HG02571 (cell line): ENCODE measurements at regions not wholly inside any gene's neighbourhood (a gene's known extent, or its start where the extent isn't known, plus 50 kb on each side); places are given as distances from the start of the nearest gene placed in this dataset.

Experiments used
- ATAC-seq: cut with Tn5 transposase; IDR thresholded peaks from one replicate; pipeline ENCODE4 v1.9.1; 2021; ENCODE audit warnings: mild to moderate bottlenecking, moderate library complexity; ENCODE audit not compliant: unreplicated experiment

DNA sequence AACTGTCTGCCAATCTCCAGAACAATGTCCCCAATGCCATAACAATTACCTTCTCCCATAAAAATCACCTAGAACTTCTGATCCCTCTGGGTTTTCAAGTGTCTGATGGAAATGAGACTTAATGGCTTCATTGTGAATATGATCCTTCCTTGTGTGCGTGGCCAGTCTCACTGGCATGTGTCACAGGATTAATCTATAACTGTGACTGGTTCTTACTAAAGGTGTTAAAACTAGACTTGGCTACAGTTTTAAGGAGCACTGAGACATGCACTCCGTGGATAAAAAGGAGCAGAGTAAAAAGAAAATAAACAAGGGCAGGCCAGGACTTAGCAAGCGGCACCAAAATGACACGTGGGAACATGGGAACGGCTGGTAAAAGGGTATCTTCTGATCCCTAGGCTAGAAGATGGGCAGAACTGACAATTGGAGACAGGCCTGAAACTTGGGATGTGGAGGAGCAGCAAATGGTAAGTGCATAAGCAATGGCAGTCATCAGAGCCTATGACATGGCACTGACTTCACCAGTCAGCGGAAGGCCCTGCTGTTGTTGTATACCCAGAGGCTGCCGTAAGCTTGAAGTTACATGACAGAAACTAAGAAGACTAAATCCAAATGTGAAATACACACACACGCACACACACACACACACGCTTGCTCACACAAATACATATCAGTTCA is 256.6 kb upstream of the NOCT start:
- ATAC-seq: no peak

DNA sequence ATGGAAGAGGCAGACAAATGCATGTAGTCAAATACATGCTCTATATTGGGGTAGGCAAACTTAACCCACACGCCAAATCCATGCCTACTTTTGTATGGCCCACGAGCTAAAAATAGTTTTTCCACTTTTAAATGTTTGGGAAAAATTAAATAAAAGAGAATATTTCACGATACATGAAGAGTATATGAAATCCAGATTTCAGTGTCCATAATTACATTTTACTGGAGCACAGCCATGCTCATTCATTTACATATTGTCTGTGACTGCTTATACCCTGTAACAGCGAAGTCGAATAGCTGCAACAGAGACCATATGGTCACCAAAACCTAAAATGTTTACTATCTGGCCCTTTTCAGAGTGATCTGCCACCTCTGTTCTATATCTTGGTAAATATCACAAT is 257.4 kb upstream of the NOCT start:
- ATAC-seq: no peak

DNA sequence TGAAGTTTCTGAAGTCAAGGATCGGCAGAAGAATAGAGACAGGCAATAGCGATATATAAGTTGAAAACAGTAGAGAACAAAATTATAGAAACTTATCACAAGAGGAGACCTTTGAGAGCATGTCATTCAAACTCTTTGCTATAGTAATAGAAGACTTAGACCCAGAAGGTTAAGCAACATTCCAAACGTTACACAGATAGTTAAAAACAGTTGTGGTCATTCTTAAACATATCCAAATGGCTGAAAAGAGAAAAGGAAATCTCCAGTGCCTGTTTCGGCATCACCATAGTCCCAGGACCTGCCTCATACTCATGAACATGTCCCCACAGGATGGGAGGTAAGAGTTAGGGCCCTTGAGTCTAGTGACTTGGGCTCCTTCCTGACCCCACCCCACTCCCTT is 258.1 kb upstream of the NOCT start:
- ATAC-seq: no peak

DNA sequence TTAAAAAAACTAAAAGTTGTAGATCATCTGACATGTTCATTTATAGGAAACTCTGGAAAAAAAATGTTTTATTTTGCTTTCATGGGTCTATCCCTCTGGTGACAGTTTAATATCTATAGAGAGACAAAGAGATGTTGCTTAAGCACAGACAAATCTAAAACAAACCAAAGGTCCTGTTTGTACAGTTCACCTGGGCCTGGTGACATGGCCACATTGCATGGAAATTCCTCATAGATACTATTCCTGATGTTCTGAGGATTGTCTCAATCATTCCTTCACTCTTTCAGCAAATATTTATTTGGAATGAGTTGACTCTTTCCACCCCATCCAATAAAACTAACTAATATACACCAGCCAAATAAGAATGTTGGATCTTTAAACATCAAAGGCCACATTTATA is 259.1 kb upstream of the NOCT start:
- ATAC-seq: no peak

DNA sequence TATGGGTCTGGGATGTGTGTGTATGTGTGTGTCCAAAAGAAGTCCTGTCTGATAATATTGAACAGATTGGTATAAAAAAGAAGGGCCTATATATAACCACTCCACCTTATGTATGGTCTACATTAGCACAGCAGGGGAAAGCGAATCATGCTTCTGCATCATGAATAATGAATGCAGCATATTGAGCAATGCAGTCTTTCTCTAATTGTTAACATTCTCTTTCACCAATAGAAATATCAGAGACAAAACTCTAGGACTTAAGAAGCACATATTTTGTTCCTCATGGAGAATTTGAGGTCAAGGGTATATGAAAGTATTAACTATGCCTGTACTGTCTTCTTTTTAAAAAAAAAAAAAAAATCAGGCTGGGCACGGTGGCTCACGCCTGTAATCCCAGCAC is 264.3 kb upstream of the NOCT start:
- no peak for ATAC-seq

DNA sequence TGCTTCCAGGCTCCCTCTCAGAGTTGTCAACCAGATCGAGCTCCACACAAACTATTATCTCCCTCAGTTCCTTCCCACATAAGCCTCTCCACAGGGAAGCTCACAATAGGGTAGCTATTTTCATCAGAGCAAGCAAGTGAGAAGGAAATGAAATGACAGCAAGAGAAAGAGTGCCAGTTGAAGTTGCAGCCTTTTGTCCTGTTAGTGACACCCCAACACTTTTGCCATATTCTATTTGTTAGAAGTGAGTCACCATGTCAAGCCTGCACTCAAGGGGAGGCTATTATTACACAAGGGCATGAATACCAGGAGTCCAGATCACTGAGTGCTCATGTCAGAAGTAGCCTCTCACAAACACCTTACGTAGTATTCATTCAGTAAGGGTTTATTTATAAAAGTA is 266.3 kb upstream of the NOCT start:
- ATAC-seq: no peak

DNA sequence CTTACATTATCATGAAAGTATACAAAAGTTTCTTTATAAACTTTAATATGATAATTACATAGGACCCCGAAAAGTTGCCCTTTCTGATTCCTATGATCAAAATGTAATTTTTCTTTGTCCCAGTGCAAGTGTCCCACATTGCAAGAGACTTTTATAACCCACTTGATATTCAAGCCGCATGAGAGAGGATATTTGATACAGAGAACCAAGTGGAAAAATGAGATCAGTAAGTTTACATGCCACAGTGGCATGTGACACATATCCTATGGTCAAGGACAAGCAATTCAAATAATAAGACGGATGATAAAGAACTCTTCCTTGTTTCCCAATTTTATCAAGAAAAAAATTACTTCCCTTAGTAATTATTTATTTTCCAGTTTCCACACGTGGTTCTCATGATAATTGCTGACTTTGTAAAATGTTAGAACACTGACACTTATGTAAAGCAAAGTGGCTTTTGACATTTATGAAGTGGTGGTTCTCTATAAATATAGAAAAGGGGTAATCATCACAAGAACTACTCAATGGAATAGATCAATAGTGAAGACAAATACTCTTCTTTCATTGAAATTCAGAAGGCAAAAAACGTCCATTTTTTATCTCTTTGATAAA is 273.7 kb upstream of the NOCT start:
- ATAC-seq: no peak

DNA sequence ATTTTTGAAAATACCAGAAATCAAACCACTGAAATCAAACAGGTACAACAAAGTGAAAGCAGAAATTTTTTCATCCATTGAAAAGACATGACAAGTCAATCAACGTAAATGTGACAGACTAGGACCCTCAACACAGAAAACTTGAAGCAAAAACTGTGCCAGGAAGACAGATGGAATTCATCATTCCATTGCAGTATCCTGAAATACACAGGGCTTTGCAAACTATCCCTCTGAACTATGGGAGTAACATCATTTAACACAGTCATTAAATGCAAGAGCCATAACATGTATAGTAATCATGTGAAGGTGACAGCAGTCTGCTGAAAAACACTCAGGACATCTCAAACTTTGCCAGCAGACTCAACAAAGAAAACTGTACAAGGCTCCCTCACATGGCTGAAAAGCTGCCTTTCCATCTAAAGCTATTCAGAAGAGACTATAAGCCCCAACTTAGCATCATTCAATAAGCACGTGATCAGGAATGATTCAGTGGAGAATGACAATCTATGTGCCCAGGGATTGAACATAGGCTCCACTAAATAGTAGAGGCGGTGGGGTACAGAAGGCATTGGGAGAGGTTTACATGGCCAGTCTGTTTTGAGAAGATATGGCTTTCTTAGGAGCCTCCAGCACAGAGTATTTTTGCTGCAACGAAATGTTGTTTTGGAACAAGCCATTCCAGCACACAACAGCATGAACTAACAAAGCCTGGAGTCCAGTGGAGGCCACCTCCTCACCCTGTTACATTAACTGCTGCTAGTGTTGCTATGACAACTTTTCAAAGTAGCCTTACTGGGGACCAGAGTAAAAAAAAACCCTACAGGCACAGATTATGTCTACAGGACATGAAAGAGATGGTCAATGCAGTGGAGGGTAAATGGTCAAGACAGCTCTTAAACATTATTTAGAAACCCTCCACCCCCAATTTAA is 274.5 kb upstream of the NOCT start:
- no peak for ATAC-seq

DNA sequence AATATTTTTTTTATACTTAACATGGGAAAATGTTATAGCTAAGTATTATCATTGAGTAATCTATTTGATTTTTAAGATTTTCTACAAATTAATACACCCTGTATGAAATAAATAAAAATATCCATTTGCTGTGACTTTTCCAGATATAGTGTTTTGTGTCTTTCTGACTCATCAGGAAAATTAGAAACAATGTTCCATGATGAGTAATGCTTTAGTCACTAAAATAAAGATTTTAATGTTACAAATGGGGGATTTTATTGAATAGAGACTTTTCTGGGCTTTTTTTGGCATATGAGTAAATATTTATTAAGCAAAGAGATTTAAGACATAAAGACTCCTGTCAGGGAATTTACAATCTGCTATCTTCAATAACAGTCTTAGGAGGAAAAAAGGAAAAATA is 279.2 kb upstream of the NOCT start:
- ATAC-seq: no peak

DNA sequence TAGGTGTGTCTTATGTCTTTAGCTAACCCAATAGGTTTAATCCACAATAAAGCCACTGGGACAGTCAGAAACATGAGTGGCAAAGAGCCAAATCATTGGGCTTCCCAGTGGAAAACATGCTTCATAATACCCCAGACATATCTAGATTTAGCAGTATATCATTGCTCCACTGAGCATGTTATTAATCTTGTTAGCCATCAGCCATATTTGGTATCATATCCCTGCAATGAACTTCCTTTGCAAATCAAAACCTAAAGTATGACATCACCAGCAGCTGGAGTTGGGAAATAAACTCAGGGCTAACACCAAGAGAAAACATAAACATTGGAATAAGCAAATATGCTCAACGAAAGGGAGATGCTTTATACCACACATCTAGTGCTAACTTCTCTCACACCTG is 280.8 kb upstream of the NOCT start:
- no peak for ATAC-seq

DNA sequence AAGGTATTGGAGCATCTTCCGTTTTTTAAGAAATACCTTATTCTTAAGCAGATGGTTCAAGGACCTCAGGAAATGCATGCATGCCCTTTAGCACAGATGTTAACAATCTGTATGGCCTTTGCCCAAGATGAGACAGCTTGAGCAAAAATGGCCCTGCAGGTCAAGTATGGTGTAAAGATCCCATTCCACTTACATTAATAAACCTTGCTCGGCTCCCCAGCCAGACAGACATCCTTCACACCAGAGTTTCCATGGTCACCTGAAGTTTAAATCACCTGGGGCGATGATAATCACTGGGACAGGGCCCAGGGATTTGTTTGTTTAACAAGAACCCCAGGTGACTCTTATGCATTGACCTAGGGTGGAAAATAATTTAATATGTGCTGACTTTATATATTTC is 287.0 kb upstream of the NOCT start:
- ATAC-seq: no peak

DNA sequence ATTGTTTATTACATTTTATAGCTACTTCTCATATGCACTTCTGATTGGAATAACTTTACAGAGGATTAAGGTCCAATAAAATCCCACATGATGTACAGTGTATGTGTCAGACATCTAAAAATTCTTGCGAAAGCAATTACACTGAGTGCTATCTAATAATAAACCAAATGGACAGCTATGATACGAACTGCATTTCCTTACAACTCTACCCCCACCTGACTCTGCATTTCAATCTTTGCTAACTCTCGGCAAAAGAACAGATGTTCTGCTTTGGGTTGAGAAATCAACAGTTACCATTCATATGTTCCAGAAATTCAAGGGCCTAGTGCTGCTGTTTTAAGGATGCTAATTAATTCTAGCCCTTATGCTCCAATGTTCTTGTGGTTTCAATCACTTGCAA is 287.9 kb upstream of the NOCT start:
- no peak for ATAC-seq

DNA sequence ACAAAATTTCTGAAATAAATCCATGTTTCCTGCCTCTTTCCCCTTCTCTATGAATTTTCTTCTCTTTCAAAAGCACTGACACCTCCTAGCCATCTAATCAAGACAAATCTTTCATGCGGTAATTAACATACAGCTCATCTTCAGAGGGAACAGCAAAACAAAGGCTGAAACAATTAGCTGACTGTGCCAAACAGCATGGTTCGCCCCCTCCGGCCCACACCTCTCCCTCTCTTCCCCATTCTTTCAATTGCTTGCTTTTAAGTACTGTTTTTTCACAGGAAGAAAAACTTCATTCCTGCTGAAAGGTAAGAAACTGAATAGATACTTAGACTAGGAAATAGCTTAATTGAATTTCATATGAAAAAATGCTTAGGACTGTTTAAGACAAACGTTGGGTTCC is 291.1 kb upstream of the NOCT start:
- no peak for ATAC-seq

DNA sequence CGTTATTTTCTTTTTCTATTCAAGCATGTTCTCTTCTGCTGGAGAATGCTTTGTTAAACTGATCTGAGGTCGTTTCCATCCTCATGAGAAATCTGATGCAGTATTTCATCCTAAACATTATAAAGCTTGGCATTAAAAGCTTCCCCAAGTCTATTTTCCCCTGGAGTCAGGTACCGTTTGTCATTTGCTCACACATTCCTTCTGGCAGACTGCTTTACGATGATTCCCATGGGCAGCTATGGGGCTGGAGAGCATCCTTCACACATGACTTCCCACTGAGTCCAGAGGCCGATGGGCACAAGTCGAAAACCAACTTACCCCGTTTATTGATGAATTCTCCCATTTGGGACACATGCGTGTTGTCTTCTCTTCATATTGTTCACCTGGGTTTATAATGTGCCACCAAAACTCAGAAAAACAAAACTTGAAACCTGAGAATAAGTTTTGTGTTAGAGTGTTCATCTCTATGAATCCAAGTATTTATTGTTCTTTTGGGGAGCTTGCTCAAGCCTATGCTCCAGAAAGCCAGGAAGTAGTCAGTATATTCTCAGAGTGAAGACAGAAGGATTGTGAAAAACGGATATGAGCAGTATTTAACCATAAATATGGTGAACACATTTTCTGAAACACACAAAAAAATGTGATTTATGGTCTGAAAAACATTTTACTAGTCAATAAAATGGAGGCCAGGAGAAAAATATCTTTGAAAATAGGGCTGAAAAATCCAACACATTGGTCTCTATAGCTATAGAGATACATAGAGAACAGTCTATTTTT is 298.8 kb upstream of the NOCT start:
- no peak for ATAC-seq

DNA sequence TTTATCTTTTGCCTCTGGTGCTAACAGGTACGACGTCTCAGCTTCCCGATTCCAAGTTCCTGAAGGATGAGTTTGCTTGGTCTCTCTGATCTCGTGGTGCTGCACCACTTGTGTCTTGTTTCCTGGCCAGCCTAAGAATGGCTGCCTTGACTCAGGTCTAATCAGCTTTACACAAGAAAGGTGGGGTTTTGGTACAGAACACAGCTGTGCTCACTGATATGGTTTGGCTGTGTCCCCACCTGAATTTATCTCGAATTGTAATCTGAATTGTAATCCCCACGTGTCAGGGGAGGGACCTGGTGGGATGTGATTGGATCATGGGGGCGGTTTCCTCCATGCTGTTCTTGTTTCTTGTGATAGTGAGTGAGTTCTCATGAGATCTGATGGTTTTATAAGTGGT is 305.3 kb upstream of the NOCT start:
- ATAC-seq: no peak

DNA sequence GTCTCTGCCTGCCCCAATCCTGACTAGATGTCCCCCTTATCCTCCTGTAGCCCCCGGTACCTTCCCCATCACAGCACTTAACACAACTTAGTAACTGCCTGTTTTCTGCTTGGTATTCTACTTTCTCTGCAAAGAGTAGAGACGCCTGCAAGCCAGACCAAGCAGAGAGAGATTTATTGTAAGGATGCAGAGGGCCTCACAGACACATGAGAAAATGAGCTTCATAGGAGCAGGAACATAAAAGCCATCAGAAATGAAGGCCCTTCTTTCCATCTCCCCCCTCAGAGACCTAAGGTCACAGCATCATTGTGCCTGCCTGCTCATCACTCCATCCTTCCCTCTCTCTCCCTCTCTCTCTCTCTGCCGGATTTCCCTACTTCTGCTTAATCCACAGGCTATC is 305.7 kb upstream of the NOCT start:
- no peak for ATAC-seq

DNA sequence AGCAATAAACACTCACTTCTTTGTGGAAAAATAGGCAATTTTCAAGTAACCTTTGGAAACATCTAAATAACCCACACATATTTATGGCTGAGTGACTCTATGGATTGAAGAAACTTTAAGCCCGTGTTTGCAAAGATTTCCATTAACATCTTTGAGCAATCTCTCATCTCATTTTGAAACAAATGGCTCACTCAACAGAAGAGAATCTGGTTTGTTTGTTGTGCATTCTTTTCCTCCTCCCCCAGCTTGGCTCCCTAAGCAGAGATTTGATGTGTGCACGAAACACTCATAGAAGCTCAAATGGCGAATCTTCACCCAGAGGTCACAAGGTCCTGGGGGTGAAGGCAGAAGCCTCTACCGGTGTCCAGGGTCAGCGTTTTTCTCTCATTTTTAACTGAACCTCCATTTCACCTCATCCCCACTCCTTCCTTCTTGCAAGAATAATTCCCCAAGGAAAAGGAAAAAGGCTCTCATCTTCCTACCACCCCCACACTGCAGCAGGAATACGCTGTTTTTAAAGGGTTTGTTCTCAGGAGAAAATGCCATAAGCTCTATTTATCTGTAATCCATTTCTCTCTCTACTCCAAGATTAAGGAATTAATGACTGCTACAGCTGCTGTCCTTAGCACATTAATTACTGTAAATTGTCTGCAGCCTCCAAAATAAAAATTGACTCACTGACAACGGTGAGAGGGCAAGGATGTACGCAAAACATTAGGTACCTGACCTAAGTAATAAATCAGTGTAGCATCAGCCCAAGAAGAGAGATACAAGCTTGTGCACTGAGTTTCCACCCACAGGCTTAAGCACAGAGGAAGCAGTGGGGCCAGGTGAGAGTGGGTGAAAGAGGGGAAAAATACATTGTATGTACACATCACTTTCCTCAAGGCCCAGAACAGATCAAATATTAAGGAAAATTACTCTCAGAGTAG is 307.6 kb upstream of the NOCT start:
- no peak for ATAC-seq

DNA sequence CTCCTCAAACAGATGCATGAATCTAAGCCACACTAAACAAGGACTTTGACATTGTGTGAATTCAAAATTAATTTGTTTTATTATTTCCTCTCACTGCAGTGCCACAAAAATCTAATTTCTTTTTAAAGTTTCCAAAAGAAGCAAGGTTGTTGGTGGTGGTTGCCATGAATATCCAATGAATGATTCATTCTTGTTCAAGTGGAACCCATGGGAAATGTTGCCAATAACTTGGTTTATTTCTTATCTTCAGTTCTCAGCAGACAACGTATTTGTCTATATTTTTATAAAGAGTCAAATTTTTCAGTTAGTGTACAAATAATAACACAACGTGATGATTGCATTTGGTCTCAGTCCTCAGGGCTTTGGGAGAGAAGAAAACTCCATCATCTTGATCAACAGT is 309.4 kb upstream of the NOCT start:
- no peak for ATAC-seq

DNA sequence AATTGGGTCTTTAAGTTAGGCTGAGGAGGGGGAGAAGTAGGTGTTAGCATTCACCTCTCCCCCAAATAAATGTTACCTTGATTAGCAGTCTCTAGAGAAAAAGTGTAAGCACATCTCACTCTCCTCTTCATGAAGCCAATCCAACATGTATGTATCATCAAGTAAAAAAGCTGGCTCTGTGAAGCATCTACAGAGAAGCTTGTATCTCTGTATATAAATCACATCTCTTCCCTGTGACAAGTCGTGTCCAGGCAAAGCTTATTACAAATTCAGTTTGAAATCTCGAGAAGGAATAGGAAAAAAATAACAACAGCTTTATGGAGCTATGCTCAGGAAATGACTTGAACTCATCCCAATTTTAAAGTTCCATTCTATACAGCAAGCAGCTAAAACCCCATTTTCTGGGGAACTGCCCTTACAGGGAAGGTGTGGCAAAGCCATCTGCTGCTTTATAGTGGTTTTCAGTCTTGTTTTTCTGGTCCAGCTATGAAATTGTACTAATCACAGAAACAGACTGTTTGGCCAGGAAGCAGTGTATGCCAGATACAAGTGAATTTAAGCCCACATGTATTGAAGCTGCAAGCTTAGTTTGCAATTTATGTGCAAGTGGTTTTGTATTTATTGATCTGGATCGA is 313.3 kb upstream of the NOCT start:
- ATAC-seq: no peak

DNA sequence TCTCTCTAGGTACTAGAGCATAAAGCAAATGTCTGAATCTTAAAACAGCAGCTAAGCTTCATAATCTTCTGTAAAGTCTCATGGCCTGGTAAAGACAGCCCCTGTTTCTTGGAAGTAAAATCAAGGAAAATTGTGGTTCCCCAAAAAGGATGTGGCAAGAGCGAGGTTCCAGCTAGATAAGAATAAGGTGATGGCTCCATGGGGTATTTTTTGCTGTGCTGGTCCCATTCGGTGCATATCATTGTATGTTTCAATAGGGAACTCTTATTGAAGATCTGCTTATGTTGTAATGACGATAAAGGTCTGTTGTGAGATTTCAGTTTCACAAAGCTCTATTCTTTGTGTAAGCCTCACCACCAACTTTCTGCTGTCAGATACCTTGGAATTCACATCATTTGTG is 316.9 kb upstream of the NOCT start:
- ATAC-seq: no peak
